H9 (cell line): ENCODE measurements at regions not wholly inside any gene's neighbourhood (a gene's known extent, or its start where the extent isn't known, plus 50 kb on each side); places are given as distances from the start of the nearest gene placed in this dataset.

ENCODE experiments used
- DNase-seq: peaks from one replicate; pipeline ENCODE4 v3.0.0-alpha.2; 2017
- H2AFZ ChIP-seq: one replicate; pipeline ENCODE4 v1.6.1; 2013; ENCODE audit warnings: mild to moderate bottlenecking, low read length, control low read depth, moderate library complexity
- H2AK5ac ChIP-seq: 2 replicates; pipeline ENCODE4 v1.6.1; 2013; ENCODE audit warnings: low read length, control low read depth, mixed read lengths; ENCODE audit not compliant: insufficient read length
- H2BK120ac ChIP-seq: one replicate; pipeline ENCODE4 v1.6.1; 2013; ENCODE audit warnings: low read depth, mild to moderate bottlenecking, low read length, control low read depth, inconsistent platforms; ENCODE audit not compliant: poor library complexity, severe bottlenecking
- H2BK12ac ChIP-seq: 2 replicates; pipeline ENCODE4 v1.6.1; 2013; ENCODE audit warnings: low read length, control low read depth, mixed read lengths, low read depth; ENCODE audit not compliant: insufficient read length
- H2BK15ac ChIP-seq: 2 replicates; pipeline ENCODE4 v1.6.1; 2013; ENCODE audit warnings: low read depth, low read length, control low read depth
- H2BK20ac ChIP-seq: one replicate; pipeline ENCODE4 v1.6.1; 2013; ENCODE audit warnings: low read depth, mild to moderate bottlenecking, low read length, control low read depth, inconsistent platforms; ENCODE audit not compliant: poor library complexity, severe bottlenecking
- H2BK5ac ChIP-seq: 2 replicates; pipeline ENCODE4 v1.6.1; 2013; ENCODE audit warnings: low read length, control low read depth, mixed read lengths; ENCODE audit not compliant: insufficient read length
- H3K14ac ChIP-seq: 2 replicates; pipeline ENCODE4 v1.6.1; 2013; ENCODE audit warnings: low read length, control low read depth; ENCODE audit not compliant: insufficient read depth
- H3K18ac ChIP-seq: 2 replicates; pipeline ENCODE4 v1.6.1; 2013; ENCODE audit warnings: low read depth, mild to moderate bottlenecking, mixed read lengths, low read length, control low read depth; ENCODE audit not compliant: insufficient read length
- H3K23ac ChIP-seq: 2 replicates; pipeline ENCODE4 v1.6.1; 2013; ENCODE audit warnings: low read length, control low read depth, mixed read lengths, low read depth; ENCODE audit not compliant: insufficient read length
- H3K23me2 ChIP-seq: 2 replicates; pipeline ENCODE4 v1.6.1; 2013; ENCODE audit warnings: low read depth, mild to moderate bottlenecking, mixed read lengths, low read length, control low read depth; ENCODE audit not compliant: insufficient read length, poor library complexity, severe bottlenecking
- H3K27ac ChIP-seq: 2 replicates; pipeline ENCODE4 v1.5.1; 2013; ENCODE audit warnings: low read length, control low read depth, mixed read lengths, low read depth; ENCODE audit not compliant: insufficient read length
- H3K27me3 ChIP-seq: 2 replicates; pipeline ENCODE4 v1.6.1; 2013; ENCODE audit warnings: low read length, control low read depth, inconsistent platforms; ENCODE audit not compliant: insufficient read depth
- H3K4ac ChIP-seq: 2 replicates; pipeline ENCODE4 v1.6.1; 2013; ENCODE audit warnings: low read depth, mild to moderate bottlenecking, control low read depth, inconsistent platforms, low read length, moderate library complexity
- H3K4me1 ChIP-seq: 2 replicates; pipeline ENCODE4 v1.6.1; 2013; ENCODE audit warnings: low read length, control low read depth, inconsistent platforms; ENCODE audit not compliant: insufficient read depth
- H3K4me2 ChIP-seq: 2 replicates; pipeline ENCODE4 v1.6.1; 2013; ENCODE audit warnings: low read length, control low read depth, mixed read lengths; ENCODE audit not compliant: insufficient read length, insufficient read depth
- H3K56ac ChIP-seq: 2 replicates; pipeline ENCODE4 v1.6.1; 2013; ENCODE audit warnings: low read depth, mild to moderate bottlenecking, mixed read lengths, low read length, control low read depth; ENCODE audit not compliant: insufficient read length
- H3K79me1 ChIP-seq: 2 replicates; pipeline ENCODE4 v1.6.1; 2013; ENCODE audit warnings: low read depth, mild to moderate bottlenecking, moderate library complexity, low read length, control low read depth, inconsistent platforms; ENCODE audit not compliant: insufficient read depth, poor library complexity, severe bottlenecking
- H3K79me2 ChIP-seq: 2 replicates; pipeline ENCODE4 v1.6.1; 2013; ENCODE audit warnings: low read length, control low read depth, inconsistent platforms; ENCODE audit not compliant: insufficient read depth
- H3K9ac ChIP-seq: 2 replicates; pipeline ENCODE4 v1.6.1; 2013; ENCODE audit warnings: low read length, control low read depth, mixed read lengths; ENCODE audit not compliant: insufficient read length; ENCODE audit errors: extremely low read depth
- H3K9me3 ChIP-seq: one replicate; pipeline ENCODE4 v1.6.1; 2013; ENCODE audit warnings: low read depth, low read length, inconsistent platforms; ENCODE audit not compliant: control insufficient read depth
- H3T11ph ChIP-seq: one replicate; pipeline ENCODE4 v1.6.1; 2013; ENCODE audit warnings: mild to moderate bottlenecking, low read length, control low read depth, inconsistent platforms
- H4K20me1 ChIP-seq: one replicate; pipeline ENCODE4 v1.6.1; 2013; ENCODE audit not compliant: control insufficient read depth, insufficient read length, insufficient read depth
- H4K5ac ChIP-seq: 2 replicates; pipeline ENCODE4 v1.6.1; 2013; ENCODE audit warnings: low read depth, mild to moderate bottlenecking, mixed read lengths, low read length, control low read depth; ENCODE audit not compliant: insufficient read length
- H4K8ac ChIP-seq: replicated peaks from 2 replicates; pipeline ENCODE4 v1.6.1; 2013; ENCODE audit warnings: low read length, control low read depth, mixed read lengths, low read depth; ENCODE audit not compliant: insufficient read length
- H4K91ac ChIP-seq: 2 replicates; pipeline ENCODE4 v1.6.1; 2013; ENCODE audit warnings: low read depth, mild to moderate bottlenecking, moderate library complexity, mixed read lengths, low read length, control low read depth; ENCODE audit not compliant: insufficient read length
- H3K27ac Mint-ChIP-seq, 3 experiments: 2 replicates in 2 of 3; 3 replicates in 1 of 3; pipeline ENCODE4 v1.8.0; 2020 to 2021; ENCODE audit warnings: mixed read lengths in 3 of 3, mild to moderate bottlenecking in 1 of 3, moderate library complexity in 1 of 3
- H3K27me3 Mint-ChIP-seq: 2 replicates; pipeline ENCODE4 v1.8.0; 2021; ENCODE audit warnings: low read depth, mild to moderate bottlenecking, moderate library complexity, mixed read lengths
- H3K36me3 Mint-ChIP-seq, 3 experiments: 2 replicates in 2 of 3; 3 replicates in 1 of 3; pipeline ENCODE4 v1.8.0; 2020 to 2021; ENCODE audit warnings: low read depth in 3 of 3, mixed read lengths in 3 of 3; ENCODE audit not compliant: insufficient read depth in 1 of 3
- H3K4me1 Mint-ChIP-seq, 2 experiments: 2 replicates each; pipeline ENCODE4 v1.8.0; 2020; ENCODE audit warnings: mixed read lengths in 2 of 2
- H3K4me3 Mint-ChIP-seq, 2 experiments: 2 replicates in 1 of 2; 3 replicates in 1 of 2; pipeline ENCODE4 v1.8.0; 2020 to 2021; ENCODE audit warnings: mild to moderate bottlenecking in 2 of 2, mixed read lengths in 2 of 2, moderate library complexity in 1 of 2
- H3K9me3 Mint-ChIP-seq, 2 experiments: 2 replicates in 1 of 2; 3 replicates in 1 of 2; pipeline ENCODE4 v1.8.0; 2020; ENCODE audit warnings: mild to moderate bottlenecking in 2 of 2, mixed read lengths in 2 of 2, moderate library complexity in 1 of 2
- WGBS: extraction: QIAGEN DNeasy Blood & Tissue Kit; methylation state at CpG from one replicate; pipeline ENCODE4 v1.1.7; 2013; ENCODE audit warnings: missing lambda C conversion rate, low lambda C conversion rate, mixed read lengths; ENCODE audit not compliant: insufficient read length; ENCODE audit errors: extremely low coverage; 5-methylcytosine and 5-hydroxymethylcytosine counted together
- TF ChIP-seq, protein P1 (sequence below): fragments of 200-600 bp; sonication (generic); conservative IDR thresholded peaks from 3 replicates; pipeline ENCODE4 v1.8.0; 2021; ENCODE audit warnings: antibody characterized with exemption, mild to moderate bottlenecking

DNA sequence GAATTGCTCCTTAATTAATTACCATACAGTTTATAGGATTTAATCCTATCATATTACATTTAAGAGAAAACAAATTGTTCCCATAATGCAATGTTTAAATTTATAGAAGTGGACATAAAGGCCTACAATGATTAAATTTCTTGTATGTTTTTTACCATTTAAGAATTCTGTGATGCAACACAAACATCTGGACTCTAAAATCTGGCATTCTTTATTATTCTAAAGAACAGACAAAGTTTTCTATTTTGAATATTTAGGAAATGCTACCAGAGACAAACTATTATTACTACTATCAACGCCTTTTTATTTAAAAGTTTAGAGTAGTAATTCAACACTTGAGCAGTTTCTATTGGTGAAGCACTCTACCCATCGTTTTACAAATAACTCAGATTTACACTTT is 535.1 kb downstream of the TMX3 start:
- Histone ChIP-seq H3K27ac (no peak overlapping the region), H3K18ac (no peak overlapping the region), H3K23me2 (no peaks in the 10 kb centered on the region), H3K9me3 (no peaks in the 10 kb centered on the region), H4K91ac (no peak overlapping the region), H3K4me1 (no peaks in the 10 kb centered on the region), H3K79me2 (no peaks in the 10 kb centered on the region), H2BK12ac (no peak overlapping the region), H2BK120ac (no peak overlapping the region), H3K79me1 (no peaks in the 10 kb centered on the region), H3K27me3 (no peaks in the 10 kb centered on the region), H3K56ac (no peak overlapping the region), H3T11ph (no peak overlapping the region), H3K9ac (no peak overlapping the region), H2BK20ac (no peak overlapping the region), H3K4me2 (no peak overlapping the region), H4K20me1 (no peaks in the 10 kb centered on the region), H2AFZ (no peak overlapping the region), H3K14ac (no peak overlapping the region), H2BK5ac (no peak overlapping the region), H4K5ac (no peak overlapping the region), H3K4ac (no peak overlapping the region), H3K23ac (no peak overlapping the region), H2BK15ac (no peak overlapping the region), H4K8ac (no peak overlapping the region), H2AK5ac (no peak overlapping the region)
- TF ChIP-seq, protein P1, sequence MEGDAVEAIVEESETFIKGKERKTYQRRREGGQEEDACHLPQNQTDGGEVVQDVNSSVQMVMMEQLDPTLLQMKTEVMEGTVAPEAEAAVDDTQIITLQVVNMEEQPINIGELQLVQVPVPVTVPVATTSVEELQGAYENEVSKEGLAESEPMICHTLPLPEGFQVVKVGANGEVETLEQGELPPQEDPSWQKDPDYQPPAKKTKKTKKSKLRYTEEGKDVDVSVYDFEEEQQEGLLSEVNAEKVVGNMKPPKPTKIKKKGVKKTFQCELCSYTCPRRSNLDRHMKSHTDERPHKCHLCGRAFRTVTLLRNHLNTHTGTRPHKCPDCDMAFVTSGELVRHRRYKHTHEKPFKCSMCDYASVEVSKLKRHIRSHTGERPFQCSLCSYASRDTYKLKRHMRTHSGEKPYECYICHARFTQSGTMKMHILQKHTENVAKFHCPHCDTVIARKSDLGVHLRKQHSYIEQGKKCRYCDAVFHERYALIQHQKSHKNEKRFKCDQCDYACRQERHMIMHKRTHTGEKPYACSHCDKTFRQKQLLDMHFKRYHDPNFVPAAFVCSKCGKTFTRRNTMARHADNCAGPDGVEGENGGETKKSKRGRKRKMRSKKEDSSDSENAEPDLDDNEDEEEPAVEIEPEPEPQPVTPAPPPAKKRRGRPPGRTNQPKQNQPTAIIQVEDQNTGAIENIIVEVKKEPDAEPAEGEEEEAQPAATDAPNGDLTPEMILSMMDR = no peak
- no peak for DNase-seq
- no peak overlapping the region for H3K4me3 Mint-ChIP-seq
- 0 out of 7 replicates have a peak, but pooled peaks cover 0 to 2% (median 0%) of the 10 kb centered on the region in 3 experiments for H3K36me3 Mint-ChIP-seq
- WGBS = no CpG with 5 or more reads among the region's 2 CpGs
- peaks cover 6 to 9% of the 10 kb centered on the region in 2 experiments; a peak in 2 of 4 replicates for H3K4me1 Mint-ChIP-seq
- no peaks in the 10 kb centered on the region for H3K27me3 Mint-ChIP-seq
- H3K9me3 Mint-ChIP-seq = no peaks in the 10 kb centered on the region; a peak in 1 of 5 replicates
- H3K27ac Mint-ChIP-seq = no peak overlapping the region
